NB4 (cell line): ENCODE measurements at regions not wholly inside any gene's neighbourhood (a gene's known extent, or its start where the extent isn't known, plus 50 kb on each side); places are given as distances from the start of the nearest gene placed in this dataset.

Experiments used
- DNase-seq: peaks from one replicate; pipeline ENCODE4 v3.0.0; 2010; ENCODE audit warnings: low read depth
- H3K4me3 ChIP-seq: one replicate; pipeline ENCODE4 v1.5.1; 2011; ENCODE audit warnings: mild to moderate bottlenecking, low read depth, low read length, moderate library complexity
- CTCF ChIP-seq: IDR thresholded peaks from one replicate; pipeline ENCODE4 v1.5.1; 2012; ENCODE audit warnings: low read depth, low read length
- MAX ChIP-seq: IDR thresholded peaks from 2 replicates; pipeline ENCODE4 v1.6.1; 2011; ENCODE audit warnings: low read depth, low read length
- MYC ChIP-seq: IDR thresholded peaks from 2 replicates; pipeline ENCODE4 v1.6.1; 2011; ENCODE audit warnings: low read depth, low read length
- POLR2A ChIP-seq: IDR thresholded peaks from 2 replicates; pipeline ENCODE4 v1.6.1; 2011; ENCODE audit warnings: mild to moderate bottlenecking; ENCODE audit not compliant: insufficient read length; ENCODE audit errors: extremely low read depth

- TF ChIP-seq MYC: no peak
- no peak overlapping the region for H3K4me3 ChIP-seq
- no peak for DNase-seq
Measured at GRCh38 chr9:69980041-69980440, 63.6 kb upstream of the MAMDC2 start.

GRCh38 chr9:69980591-69980990 is 63.1 kb upstream of the MAMDC2 start:
- no peak for DNase-seq
- no peak for TF ChIP-seq MYC
- no peak for TF ChIP-seq MAX
- no peak for TF ChIP-seq POLR2A
- no peak for TF ChIP-seq CTCF
- no peak overlapping the region for H3K4me3 ChIP-seq

GRCh38 chr9:69981686-69982445 is 61.8 kb upstream of the MAMDC2 start:
- TF ChIP-seq CTCF (no peak), MAX (no peak), POLR2A (no peak), MYC (no peak)
- H3K4me3 ChIP-seq: no peak overlapping the region
- DNase-seq: no peak

GRCh38 chr9:69984831-69985230 is 58.8 kb upstream of the MAMDC2 start:
- no peak overlapping the region for H3K4me3 ChIP-seq
- DNase-seq: no peak
- no peak for TF ChIP-seq MAX
- no peak for TF ChIP-seq MYC
- no peak for TF ChIP-seq CTCF
- TF ChIP-seq POLR2A: no peak

GRCh38 chr9:69985971-69986370 is 57.7 kb upstream of the MAMDC2 start:
- DNase-seq: no peak
- no peak for TF ChIP-seq MYC
- TF ChIP-seq CTCF: no peak
- no peak for TF ChIP-seq MAX
- no peak for TF ChIP-seq POLR2A
- H3K4me3 ChIP-seq: no peak overlapping the region

- TF ChIP-seq CTCF: no peak
- TF ChIP-seq MYC: no peak
- TF ChIP-seq MAX: no peak
- no peak for TF ChIP-seq POLR2A
- H3K4me3 ChIP-seq: no peak overlapping the region
- no peak for DNase-seq
Measured at GRCh38 chr9:69986970-69987369, 56.7 kb upstream of the MAMDC2 start.
